Inflammatory macrophage treated with lipopolysaccharide for 4 hours (primary cell): ENCODE measurements at regions not wholly inside any gene's neighbourhood (a gene's known extent, or its start where the extent isn't known, plus 50 kb on each side); places are given as distances from the start of the nearest gene placed in this dataset.
A peak's percentile ranks its signal among the peaks of the same experiment; 100 is the strongest.

Source experiments
- DNase-seq: peaks from one replicate; pipeline ENCODE4 v3.0.0-alpha.2; 2020

DNA sequence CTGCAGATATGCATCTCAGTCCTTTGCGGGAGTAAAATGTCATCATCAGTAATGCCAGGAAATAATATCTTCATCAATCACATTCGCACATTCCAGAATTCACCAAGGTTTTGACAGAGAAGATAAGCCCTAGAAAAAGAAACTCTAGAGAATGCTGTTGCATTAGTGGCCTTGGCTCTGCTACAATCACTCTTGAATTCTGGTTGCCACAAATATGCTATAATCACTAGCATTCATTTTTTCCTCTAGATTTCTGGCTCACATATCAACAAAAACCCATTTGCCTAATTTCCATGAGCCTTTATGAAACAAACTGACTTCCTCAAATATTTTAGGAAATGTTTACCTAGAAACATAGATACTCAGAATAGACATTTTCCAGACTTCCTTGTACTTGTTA lies 653.4 kb downstream of the ANXA1 start:
- no peak for DNase-seq

DNA sequence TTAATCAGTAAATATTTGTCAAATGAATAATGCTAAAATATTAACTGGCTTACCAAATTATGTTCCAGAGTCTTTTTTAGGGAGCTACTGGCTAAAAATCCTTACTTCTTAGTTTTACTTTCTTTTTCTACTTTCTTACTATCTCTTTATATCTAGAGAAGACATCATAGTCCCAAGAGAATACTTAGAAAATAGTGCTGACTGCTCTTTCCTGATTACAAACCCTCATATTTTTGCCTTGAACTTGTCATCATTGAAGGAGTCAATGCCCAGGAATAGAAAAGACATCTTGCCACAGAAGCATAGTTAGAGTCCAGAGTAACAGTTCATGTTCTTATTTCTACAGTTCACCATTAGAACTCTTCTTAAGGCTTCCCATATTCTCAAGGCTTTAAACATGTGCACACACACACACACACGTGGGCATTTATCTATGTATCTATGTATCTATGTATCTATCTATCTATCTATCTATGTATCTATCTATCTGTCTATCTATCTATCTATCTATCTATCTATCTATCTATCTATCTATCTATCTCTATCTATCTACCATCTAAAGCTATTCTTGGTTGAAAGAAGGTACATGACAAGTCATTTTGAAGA lies 654.3 kb downstream of the ANXA1 start:
- DNase-seq, result no peak

DNA sequence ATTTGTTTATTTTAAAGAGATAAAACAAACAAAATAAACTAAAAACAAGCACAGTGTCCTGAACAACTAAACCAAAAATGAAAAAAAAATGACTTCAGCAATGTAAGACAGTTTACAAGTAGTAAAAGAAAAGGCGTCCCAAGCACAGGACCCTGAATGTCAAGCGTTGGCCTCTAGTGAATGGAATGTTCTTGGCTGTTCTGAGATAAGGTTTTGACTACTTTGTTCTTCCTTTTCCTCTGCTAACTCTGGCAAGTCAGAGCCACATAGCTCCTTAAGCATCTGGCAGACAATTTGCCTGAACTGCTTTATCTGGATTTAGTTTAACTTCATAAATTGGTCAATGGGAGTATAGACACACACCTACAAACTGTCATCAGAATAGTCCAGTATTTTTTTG lies 655.2 kb downstream of the ANXA1 start:
- no peak for DNase-seq

DNA sequence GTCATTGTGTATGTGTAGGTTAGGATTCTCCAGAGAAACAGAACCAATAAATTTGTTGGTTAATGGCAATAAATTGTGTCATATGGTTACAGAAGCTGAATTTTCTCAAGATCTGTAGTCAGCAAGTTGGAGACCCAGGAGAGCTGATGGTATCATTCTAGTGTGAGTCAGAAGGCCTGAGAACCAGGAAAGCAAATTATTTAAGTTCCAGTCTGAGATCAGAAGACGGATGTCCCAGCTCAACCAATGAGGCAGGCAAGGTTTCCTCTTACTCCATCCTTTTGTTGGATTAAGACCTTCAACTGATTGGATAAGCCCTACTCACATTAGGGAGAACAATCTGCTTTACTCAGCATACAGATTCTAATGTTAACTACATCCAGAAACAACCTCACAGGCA lies 656.3 kb downstream of the ANXA1 start:
- no peak for DNase-seq

DNA sequence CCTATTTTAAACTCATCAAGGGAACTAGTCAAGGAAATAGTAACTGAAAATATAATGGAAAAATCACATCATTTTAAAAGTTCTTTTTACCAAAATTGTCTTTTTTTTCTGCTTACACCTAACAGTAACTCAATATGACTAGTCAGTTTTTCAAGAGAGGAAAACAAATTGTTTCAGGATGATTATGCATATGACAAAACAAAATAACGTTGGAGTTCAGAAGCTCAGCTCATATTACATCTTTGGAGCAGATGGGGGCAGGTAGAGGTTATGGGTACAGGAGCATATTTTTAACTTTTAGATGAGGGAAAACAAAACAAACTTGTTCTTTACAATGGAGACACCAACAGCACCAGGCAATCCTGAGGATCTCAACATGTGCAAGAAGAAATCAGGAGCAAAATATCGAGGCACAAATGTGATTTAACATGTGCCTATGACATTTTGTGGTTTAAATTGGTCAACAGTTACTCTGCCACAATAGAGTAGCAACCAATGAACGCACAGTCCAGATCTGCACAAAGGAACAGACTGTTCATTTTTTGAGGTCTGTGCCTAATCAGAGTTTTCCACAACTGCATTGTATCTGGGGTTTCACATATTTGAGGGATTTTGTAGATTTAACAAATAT lies 659.0 kb downstream of the ANXA1 start:
- DNase-seq, result no peak

DNA sequence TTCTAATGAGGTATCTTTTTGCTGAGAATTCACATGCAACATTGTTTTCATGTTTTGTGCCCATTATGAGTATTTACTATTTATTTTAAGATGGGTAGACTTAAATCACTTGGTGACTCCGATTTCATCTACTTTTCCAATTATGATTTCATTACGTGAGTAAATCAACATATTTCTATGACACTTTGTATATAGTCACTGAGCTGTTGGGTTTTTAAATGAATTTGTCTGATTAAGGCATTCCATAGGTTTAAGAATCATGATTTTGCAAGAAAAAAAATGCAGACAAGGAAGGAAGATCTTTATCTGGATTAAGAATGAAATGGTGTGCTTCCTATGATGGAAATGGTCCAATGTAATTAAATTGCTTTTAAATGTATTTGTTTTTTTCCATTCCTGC lies 661.9 kb downstream of the ANXA1 start:
- no peak for DNase-seq

DNA sequence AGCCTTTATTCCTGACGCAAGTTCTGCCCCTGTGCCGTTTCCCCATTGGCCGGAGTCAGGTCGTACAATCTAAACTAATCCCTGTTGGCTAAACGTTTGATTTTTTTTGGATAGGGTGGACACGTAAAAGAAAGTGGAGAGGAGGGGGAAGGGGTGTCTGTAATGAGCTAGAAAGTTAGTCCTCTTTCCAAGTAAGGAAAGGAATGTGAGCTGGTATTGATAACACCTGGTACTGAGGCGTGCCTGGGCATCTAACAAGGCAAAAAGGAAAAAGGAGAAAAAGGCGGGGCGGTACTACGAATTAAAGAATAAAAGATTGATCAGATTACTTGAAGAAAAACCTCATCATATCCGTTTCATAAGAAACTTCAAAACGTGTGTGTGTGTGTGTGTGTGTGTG lies 665.2 kb downstream of the ANXA1 start:
- no peak for DNase-seq

DNA sequence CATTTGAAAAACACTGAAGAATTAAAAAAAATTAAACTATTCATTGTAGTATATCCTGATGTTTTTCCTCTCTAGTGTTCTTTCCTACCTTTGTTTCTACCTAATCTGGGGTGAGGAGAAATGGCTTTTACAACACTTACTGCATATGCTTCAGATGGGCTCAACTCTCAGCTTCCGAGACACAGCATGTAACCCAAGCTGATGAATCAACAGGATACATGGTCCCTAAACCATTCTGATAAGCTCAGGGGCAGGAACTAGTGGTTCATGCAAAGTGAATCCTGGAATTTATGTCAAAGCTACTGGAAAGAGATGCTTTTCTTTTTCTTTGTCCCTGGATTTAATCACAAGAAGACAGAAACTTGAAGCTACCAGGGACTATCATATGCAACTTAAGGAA lies 672.5 kb upstream of the RORB start:
- no peak for DNase-seq

DNA sequence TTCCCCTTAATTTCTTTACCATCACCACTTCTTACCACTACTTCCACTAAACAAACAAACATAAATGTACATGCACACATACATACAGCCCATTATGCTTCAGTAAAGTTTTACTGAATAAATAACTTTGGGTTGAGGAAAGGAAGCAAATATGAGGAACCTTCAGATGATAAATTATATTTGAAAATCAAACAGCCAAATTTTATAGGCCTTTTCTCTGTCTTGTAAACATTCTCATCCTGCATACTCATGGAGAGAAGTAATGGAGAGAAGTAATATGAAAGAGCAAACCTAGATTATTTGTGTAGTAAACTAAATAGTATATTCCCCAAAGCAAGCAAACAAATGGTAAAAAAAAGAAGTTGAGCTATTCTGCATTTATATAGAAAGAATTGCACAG lies 658.3 kb upstream of the RORB start:
- no peak for DNase-seq

DNA sequence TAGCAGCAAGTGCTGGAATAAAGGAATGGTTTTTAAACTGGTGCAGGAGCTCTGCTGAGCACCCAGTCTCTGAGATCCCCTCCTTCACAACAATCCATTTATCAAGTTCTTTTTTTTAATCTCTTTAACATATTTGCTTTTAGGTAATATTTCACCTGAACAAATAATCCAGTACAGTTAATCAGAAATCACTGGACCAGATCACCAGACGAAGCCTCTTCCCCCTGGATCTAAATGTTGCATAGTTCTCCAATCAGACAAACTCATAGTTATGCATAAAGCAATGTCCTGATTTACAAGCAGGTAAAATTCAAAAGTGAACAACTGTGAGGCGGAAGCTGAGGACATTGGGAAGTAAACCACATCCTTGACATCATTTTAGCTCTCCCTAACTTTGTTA lies 657.7 kb upstream of the RORB start:
- no peak for DNase-seq

DNA sequence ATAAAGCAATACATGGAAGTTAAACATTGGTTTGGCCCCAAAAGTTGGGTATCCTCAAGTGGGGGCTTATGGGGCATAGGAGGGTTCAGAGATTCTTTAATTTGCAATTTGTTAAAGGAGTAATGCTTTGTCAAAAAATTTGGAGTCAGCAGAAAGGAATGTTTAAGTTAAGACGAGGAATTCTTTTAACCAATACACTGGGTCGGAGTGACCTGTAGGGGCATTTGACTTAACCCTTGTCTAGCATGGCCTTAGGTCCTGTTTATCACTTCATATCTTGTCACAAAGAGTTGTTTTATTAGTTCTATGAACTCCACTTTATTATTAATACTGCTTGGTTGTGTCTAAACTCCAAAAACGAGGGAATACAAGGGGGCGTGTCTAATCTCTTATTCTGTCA lies 656.1 kb upstream of the RORB start:
- DNase-seq, result no peak

DNA sequence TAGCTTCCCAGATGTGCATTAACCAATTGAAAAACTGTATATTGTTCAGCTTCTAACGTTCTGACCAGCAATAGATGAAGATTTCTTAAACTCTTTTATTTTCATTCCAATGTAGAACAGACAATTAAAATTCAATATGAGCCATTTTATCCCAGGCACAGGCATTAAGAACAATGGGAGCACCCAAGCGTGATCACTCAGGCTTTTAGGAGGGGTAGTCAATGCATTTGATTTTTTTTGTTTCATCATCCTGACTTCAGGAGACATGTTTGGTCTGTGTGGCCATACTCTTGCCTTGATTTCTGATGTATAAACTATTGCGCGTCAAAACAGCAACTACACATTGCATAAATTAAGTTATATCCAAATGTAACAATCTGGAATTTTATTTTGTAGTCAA lies 653.0 kb upstream of the RORB start:
- no peak for DNase-seq

DNA sequence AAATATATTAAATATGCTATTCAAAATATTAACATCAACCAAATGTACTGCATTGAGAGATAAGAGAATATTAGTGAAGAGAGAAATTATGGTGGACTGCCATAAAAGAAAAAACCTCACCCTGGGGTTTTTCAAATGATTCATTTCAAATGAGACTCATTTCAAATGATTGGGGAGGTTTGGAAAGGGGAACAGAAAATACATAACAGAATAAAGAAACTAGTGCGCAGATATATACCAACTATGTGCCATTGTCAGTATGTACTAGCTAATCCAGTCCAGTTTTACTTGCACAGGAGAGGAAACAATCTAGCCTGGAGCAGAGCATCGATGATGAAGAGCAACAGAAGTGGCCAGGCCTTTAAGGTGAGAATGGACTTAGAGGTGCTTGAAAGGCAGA lies 651.6 kb upstream of the RORB start:
- DNase-seq, result no peak

DNA sequence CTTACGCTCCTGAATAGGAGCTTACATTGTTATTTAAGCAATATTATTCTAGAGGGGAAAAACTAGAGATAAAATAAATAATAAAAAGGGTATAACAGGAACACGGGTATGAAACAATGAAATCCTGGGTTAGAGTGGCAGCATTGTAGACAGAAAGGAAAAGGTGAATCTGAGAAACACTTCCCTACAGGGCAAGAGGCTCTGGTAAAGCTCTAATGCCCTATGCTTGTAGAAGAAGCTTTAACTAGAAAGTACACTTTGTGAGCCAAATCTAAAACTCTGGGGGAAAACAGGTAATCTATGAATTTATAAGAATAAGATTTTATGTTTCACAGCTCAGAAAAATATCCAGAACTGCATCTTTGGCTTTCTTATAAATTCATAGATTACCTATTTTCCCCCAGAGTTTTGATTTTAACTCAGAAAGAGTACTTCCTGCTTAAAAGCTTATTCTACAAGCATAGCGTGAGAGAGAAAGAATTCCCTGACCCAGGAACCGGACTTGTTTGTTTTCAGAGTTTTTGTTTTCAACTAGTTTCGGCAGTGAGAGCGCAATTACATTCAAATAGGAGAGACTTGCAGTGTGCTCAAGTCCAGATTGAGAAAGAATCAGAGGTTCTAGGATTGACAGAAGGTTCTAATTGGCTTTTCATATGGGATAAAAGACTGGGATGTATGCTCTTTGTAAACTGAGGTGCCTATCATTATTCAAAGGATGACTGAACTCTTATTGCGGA lies 651.0 kb upstream of the RORB start:
- no peak for DNase-seq

DNA sequence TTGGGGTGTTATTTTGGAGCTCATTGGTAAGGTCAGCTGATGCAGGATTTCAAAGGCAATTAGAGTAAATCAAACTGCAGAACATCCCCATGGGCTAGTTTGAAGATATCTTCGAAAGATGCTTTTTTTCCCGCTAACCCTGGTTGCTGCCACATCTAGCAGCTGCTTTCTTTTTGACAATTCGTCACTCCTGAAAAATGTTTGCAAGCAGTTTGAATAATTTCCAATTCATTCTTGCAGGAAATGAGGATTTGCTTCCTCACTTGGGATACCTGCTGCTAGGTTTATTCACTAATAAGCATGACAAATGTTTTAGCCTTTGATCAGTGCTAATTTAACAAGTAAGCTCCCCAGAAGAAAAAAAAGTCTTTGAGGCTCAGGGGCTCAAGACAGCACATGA lies 649.6 kb upstream of the RORB start:
- DNase-seq, result no peak

DNA sequence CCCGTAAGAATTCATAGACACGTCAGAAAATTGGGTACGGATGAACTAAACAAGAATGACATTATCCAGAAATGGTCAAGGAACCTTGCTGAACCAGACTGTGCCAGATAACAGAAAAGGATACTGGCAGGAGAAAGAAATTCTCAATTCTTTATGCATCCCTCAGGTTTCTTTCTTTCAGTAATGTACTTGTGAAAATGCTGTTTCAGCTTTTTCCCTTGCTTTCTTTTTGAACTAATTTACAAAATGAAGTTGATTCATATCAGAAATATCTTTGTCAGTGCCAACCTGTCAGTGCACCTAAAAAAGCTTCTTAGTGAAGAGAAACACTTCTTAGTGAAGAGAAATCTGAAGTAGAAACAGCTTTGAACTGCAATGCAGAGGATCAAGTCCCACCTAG lies 643.6 kb upstream of the RORB start:
- DNase-seq, result no peak

DNA sequence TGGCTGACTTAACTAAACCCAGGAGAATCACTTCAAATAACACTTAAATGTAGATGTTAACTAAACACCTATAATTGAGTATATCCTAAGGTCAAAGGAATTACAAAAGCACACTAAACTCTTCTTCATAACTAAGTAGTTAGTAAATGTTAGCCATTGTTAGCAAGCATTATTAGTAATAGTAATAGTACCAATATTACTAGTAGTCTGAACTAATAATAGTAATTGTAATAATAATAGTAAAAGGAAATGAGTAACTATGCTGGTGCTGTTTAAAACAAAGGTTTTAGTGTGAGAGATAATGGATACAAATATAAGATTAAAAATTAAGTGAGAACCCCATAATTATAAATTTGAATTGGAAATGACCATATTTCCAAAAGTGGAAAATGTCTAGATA lies 641.9 kb upstream of the RORB start:
- no peak for DNase-seq

DNA sequence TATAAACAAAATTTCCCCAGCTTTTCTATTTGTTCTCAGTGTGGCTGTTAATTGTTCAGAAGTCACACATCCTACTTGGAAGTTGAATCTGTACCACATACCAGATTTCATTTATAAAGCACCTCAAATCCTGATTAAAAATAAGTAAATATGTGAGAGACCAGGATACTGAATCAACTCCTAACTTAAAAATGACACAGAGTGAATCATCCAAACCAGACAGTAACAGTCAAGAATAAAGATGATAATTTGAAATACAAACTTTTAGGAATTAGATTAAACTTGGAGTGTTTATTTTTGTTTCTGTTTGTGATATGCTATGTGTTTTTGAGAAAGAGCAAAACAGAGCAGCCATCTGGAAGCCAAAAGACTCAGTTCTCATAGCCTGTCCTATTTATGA lies 633.2 kb upstream of the RORB start:
- DNase-seq, result no peak

DNA sequence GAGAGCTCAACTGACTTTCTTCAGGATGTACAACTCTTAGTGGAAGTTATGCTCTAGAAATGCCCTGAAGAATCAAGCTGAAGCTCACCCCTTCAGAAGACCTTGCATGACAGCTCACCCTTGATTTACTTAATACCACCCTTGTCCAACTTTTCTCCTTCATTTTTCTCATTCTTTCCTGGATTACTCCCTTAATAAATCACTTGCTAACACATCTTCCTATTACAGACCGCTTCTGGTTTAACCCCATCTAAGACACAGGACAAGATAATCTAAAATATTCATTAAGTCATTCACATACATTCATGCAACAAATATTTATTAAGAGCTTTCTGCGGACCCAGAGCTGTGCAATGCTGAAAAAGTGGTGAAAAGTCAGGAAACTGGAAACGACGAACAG lies 630.7 kb upstream of the RORB start:
- no peak for DNase-seq

DNA sequence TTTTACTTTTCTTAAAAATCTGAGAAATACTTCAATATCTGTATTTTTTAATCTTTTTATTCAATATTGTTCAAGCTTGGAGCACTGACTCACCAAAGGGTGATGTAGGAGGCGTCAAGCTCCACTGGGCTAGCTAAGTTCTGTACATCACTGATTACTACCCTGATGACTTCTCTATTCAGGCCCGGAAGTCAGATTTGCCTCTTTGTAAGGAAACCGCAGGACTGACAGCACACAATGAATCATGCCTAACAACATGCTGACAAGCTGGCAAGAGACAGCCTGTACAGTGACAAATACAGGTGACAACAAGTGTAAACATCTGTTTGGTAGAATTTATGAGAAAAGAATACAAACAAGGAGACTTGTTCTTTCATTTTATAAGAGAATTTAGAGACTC lies 627.9 kb upstream of the RORB start:
- DNase-seq, result peak; percentile 69

DNA sequence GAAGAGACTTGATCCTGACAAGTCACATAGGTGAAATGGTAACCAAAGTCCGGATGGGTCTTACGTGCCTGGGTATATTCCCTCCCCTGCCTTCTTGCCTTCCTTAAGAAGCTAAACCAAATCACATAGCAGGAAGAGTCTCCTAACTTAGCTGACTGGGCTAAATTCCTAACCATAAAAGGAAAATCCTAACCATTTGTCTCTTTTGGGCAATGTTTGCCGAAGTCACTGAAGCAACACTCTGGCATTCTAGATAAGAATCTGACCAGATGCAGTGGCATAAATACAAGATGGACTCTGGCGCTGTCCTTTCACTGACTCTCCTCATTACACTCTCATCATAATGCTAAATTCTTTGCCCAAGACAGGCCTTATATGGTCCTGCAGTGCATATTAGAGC lies 625.5 kb upstream of the RORB start:
- DNase-seq, result no peak

DNA sequence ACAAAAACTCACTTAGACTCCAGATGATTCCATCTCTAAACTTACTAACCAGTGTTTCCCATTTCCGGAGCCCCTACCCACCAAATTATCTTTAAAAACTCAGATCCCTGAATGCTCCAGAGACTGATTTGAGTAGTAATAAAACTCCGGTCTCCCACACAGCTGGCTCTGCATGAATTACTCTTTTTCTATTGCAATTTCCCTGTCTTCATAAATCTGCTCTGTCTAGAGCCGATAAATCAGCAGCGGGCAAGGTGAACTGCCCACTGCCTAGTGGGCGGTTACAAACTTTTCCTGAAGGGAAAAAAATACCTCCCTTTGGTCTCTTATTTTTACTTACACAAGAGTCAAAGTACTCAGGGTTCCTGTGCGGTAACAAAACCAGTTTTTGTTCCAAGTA lies 624.4 kb upstream of the RORB start:
- no peak for DNase-seq

DNA sequence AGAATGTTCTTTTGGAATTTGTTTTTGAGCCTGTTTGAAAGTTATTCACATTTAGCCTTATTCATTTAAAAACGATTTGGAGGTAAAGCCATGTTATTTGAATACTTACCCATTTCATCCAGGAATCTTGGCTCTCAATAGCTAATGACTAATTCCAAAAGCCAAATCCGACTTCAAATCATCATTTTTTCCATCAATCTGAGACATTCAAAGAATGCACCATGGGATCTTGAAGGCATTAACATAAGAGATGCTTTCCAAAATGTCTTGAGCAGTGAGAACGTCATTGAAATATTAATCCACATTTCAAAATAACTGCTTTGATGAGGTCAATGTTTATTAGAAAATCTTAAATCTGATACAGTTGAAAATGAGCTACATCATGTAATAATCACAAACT lies 617.0 kb upstream of the RORB start:
- no peak for DNase-seq

DNA sequence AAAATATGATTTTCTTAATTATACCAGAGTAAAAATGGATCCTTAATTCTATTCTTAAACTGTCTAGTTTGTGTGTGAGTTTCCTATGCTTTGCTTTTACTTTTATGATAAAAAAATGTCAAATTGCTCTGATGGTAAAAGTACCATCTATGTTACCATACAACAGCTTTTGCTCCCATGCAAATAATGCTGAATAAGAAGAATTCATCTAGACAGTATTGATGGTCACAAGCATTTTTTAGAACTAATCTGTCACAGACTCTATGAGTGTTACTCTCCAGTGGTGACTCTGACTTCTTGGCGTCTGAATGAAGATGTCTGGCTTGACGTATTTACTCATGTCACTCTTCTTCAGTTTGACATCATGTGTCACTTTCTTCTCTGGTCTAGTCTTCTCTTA lies 608.1 kb upstream of the RORB start:
- DNase-seq, result no peak
